ENCODE measurements at regions not wholly inside any gene's neighbourhood (a gene's known extent, or its start where the extent isn't known, plus 50 kb on each side); places are given as distances from the start of the nearest gene placed in this dataset.

DNA sequence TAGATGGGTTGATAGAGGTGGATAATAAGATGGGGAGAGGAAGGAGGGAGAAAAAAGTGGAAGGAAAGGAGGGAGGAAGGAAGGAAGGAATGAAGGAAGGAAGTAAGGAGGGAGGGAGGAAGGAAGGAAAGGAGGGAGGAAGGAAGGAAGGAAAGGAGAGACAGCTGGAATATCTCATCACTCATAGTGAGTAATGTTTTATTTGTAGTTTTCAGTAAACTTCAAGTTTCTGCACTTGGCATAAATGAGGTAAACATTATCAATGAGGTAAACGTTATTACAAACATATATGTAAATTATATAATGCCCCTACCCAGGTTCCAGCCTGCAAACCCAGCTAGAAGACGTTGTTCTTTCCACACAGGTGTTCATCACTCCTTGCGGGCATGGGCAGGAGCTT lies 89.8 kb upstream of the XYLT1 start:
- no peak for FAIRE-seq
- H3K27me3 ChIP-seq (ENCODE audit: control insufficient read depth in 1 of 2, insufficient read depth in 2 of 2, low read length in 2 of 2), result peaks cover 1 to 23% of the 10 kb centered on the region in 2 experiments; a peak in 2 of 5 replicates
- no peak for ATAC-seq
- ChIA-PET POLR2A (no interaction called here), CTCF (ENCODE audit: low intra/inter-chr PET ratio, low total read pairs) (no interaction called here)
- H3K9me3 ChIP-seq (ENCODE audit: low read length), result no peaks in the 10 kb centered on the region
- H3K9ac ChIP-seq (ENCODE audit: insufficient read depth, low read depth, low read length), result no peak overlapping the region
- 29% methylated on average over 3 of the region's 3 CpGs for WGBS (ENCODE audit: low lambda C conversion rate)
- H2AFZ ChIP-seq (ENCODE audit: low read length), result no peak overlapping the region
- BruUV-seq (replicated peaks), result no TSS peak
- no peaks in the 10 kb centered on the region for H3K36me3 ChIP-seq (replicated peaks in 1 of 2; ENCODE audit: control insufficient read depth in 1 of 2, insufficient read depth in 2 of 2, low read length in 2 of 2)
- in situ Hi-C loops (cut with HindIII; ENCODE audit: extremely low pct_ligation_motif_present, low pct_unique_long_range_greater_than_20kb), result no loop called here
- no peak overlapping the region for H3K4me2 ChIP-seq (ENCODE audit: low read depth, low read length)
- H3K4me3 ChIP-seq (replicated peaks in 1 of 3; ENCODE audit: insufficient read depth in 1 of 3, low read depth in 2 of 3, low read length in 3 of 3), result no peak overlapping the region
- H3K4me1 ChIP-seq (ENCODE audit: insufficient read depth, low read length), result no peaks in the 10 kb centered on the region
- H4K20me1 ChIP-seq (ENCODE audit: insufficient read depth, low read length), result no peaks in the 10 kb centered on the region
- H3K27ac ChIP-seq (ENCODE audit: extremely low read length, insufficient read depth, low read length), result no peak overlapping the region
- no peak for DNase-seq (ENCODE audit: low spot score)
- TF ChIP-seq GTF2F1 (IDR thresholded peaks at IDR 0.05; ENCODE audit: low read length) (no peak), HNRNPK (IDR thresholded peaks at IDR 0.05; ENCODE audit: low read depth, low read length, poor library complexity, severe bottlenecking) (peak; percentile 63), BHLHE40 (IDR thresholded peaks at IDR 0.05; ENCODE audit: low read length) (no peak), ZFP36L2 (CRISPR knock-in tag; IDR thresholded peaks at IDR 0.05) (no peak)
- intact Hi-C loops (cut with micrococcal nuclease; ENCODE audit: unreplicated experiment), result no loop called here
- no peaks in the 10 kb centered on the region for H3K79me2 ChIP-seq (ENCODE audit: insufficient read depth, low read length)

DNA sequence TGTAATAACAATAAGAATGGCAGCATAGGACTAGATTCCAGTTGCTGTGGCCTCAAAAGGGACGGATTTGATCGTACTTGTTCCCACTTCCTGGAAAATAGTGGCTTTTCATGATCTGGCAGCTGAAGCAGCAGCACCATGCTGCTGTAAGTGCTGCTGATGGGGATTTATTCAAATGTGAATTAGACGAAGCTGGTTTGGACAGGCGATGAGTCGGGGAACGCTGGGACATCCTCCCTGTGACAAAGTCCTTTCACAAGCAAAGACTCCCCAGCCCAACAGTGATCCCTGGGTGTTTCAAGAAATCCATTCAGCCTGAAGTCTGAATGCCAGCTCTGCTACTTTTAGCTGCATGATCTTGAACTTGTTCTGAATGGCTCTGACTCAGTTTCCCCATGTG lies 88.6 kb upstream of the XYLT1 start:
- Histone ChIP-seq H3K9ac (ENCODE audit: insufficient read depth, low read depth, low read length) (no peak overlapping the region), H4K20me1 (ENCODE audit: insufficient read depth, low read length) (no peaks in the 10 kb centered on the region), H3K27me3 (ENCODE audit: control insufficient read depth in 1 of 2, insufficient read depth in 2 of 2, low read length in 2 of 2) (peaks cover 1 to 23% of the 10 kb centered on the region in 2 experiments; a peak in 2 of 5 replicates), H3K4me2 (ENCODE audit: low read depth, low read length) (no peak overlapping the region), H3K27ac (ENCODE audit: extremely low read length, insufficient read depth, low read length) (no peak overlapping the region), H3K4me1 (ENCODE audit: insufficient read depth, low read length) (no peaks in the 10 kb centered on the region), H2AFZ (ENCODE audit: low read length) (no peak overlapping the region), H3K36me3 (replicated peaks in 1 of 2; ENCODE audit: control insufficient read depth in 1 of 2, insufficient read depth in 2 of 2, low read length in 2 of 2) (no peaks in the 10 kb centered on the region), H3K4me3 (replicated peaks in 1 of 3; ENCODE audit: insufficient read depth in 1 of 3, low read depth in 2 of 3, low read length in 3 of 3) (no peak overlapping the region), H3K9me3 (ENCODE audit: low read length) (no peaks in the 10 kb centered on the region), H3K79me2 (ENCODE audit: insufficient read depth, low read length) (no peaks in the 10 kb centered on the region)
- DNase-seq (ENCODE audit: low spot score) (no peak), ATAC-seq (no peak), FAIRE-seq (no peak)
- CTCF ChIA-PET (ENCODE audit: low intra/inter-chr PET ratio, low total read pairs), result no interaction called here
- intact Hi-C loops (cut with micrococcal nuclease; ENCODE audit: unreplicated experiment) (no loop called here), in situ Hi-C loops (cut with HindIII; ENCODE audit: extremely low pct_ligation_motif_present, low pct_unique_long_range_greater_than_20kb) (no loop called here)
- no TSS peak for BruUV-seq (replicated peaks)
- POLR2A ChIA-PET, result no interaction called here
- WGBS (ENCODE audit: low lambda C conversion rate), result 31% methylated on average over 6 of the region's 6 CpGs
- TF ChIP-seq, protein P1, sequence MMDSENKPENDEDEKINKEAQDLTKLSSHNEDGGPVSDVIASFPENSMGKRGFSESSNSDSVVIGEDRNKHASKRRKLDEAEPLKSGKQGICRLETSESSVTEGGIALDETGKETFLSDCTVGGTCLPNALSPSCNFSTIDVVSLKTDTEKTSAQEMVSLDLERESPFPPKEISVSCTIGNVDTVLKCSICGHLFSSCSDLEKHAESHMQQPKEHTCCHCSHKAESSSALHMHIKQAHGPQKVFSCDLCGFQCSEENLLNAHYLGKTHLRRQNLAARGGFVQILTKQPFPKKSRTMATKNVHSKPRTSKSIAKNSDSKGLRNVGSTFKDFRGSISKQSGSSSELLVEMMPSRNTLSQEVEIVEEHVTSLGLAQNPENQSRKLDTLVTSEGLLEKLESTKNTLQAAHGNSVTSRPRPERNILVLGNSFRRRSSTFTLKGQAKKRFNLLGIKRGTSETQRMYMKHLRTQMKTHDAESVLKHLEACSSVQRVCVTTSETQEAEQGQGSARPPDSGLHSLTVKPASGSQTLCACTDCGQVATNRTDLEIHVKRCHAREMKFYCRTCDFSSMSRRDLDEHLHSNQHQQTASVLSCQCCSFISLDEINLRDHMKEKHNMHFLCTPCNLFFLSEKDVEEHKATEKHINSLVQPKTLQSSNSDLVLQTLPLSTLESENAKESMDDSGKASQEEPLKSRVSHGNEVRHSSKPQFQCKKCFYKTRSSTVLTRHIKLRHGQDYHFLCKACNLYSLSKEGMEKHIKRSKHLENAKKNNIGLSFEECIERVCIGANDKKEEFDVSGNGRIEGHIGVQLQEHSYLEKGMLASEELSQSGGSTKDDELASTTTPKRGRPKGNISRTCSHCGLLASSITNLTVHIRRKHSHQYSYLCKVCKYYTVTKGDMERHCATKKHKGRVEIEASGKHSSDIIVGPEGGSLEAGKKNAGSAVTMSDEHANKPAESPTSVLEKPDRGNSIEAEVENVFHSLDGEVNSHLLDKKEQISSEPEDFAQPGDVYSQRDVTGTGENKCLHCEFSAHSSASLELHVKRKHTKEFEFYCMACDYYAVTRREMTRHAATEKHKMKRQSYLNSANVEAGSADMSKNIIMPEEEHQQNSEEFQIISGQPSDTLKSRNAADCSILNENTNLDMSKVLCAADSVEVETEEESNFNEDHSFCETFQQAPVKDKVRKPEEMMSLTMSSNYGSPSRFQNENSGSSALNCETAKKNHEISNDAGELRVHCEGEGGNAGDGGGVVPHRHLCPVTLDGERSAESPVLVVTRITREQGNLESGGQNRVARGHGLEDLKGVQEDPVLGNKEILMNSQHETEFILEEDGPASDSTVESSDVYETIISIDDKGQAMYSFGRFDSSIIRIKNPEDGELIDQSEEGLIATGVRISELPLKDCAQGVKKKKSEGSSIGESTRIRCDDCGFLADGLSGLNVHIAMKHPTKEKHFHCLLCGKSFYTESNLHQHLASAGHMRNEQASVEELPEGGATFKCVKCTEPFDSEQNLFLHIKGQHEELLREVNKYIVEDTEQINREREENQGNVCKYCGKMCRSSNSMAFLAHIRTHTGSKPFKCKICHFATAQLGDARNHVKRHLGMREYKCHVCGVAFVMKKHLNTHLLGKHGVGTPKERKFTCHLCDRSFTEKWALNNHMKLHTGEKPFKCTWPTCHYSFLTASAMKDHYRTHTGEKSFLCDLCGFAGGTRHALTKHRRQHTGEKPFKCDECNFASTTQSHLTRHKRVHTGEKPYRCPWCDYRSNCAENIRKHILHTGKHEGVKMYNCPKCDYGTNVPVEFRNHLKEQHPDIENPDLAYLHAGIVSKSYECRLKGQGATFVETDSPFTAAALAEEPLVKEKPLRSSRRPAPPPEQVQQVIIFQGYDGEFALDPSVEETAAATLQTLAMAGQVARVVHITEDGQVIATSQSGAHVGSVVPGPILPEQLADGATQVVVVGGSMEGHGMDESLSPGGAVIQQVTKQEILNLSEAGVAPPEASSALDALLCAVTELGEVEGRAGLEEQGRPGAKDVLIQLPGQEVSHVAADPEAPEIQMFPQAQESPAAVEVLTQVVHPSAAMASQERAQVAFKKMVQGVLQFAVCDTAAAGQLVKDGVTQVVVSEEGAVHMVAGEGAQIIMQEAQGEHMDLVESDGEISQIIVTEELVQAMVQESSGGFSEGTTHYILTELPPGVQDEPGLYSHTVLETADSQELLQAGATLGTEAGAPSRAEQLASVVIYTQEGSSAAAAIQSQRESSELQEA (CRISPR knock-in tag; IDR thresholded peaks at IDR 0.05; ENCODE audit: not compliant biosample characterization), result no peak
- TF ChIP-seq, protein P2, sequence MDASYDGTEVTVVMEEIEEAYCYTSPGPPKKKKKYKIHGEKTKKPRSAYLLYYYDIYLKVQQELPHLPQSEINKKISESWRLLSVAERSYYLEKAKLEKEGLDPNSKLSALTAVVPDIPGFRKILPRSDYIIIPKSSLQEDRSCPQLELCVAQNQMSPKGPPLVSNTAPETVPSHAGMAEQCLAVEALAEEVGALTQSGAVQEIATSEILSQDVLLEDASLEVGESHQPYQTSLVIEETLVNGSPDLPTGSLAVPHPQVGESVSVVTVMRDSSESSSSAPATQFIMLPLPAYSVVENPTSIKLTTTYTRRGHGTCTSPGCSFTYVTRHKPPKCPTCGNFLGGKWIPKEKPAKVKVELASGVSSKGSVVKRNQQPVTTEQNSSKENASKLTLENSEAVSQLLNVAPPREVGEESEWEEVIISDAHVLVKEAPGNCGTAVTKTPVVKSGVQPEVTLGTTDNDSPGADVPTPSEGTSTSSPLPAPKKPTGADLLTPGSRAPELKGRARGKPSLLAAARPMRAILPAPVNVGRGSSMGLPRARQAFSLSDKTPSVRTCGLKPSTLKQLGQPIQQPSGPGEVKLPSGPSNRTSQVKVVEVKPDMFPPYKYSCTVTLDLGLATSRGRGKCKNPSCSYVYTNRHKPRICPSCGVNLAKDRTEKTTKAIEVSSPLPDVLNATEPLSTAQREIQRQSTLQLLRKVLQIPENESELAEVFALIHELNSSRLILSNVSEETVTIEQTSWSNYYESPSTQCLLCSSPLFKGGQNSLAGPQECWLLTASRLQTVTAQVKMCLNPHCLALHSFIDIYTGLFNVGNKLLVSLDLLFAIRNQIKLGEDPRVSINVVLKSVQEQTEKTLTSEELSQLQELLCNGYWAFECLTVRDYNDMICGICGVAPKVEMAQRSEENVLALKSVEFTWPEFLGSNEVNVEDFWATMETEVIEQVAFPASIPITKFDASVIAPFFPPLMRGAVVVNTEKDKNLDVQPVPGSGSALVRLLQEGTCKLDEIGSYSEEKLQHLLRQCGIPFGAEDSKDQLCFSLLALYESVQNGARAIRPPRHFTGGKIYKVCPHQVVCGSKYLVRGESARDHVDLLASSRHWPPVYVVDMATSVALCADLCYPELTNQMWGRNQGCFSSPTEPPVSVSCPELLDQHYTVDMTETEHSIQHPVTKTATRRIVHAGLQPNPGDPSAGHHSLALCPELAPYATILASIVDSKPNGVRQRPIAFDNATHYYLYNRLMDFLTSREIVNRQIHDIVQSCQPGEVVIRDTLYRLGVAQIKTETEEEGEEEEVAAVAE (CRISPR knock-in tag; IDR thresholded peaks at IDR 0.05; ENCODE audit: borderline replicate concordance), result no peak
- no peak for TF ChIP-seq HIVEP1 (CRISPR knock-in tag; IDR thresholded peaks at IDR 0.05)

All from HepG2 (cell line).